Neural progenitor cell (in vitro differentiated cells): ENCODE measurements at regions not wholly inside any gene's neighbourhood (a gene's known extent, or its start where the extent isn't known, plus 50 kb on each side); places are given as distances from the start of the nearest gene placed in this dataset.

Source experiments
- DNase-seq: peaks from one replicate; pipeline ENCODE4 v3.0.0-alpha.2; 2016; ENCODE audit warnings: low spot score
- H2AFZ ChIP-seq: fragments of 200-600 bp; sonication (generic); replicated peaks from 2 replicates; pipeline ENCODE4 v1.6.1; 2016; ENCODE audit warnings: antibody characterized with exemption
- H3F3A ChIP-seq: fragments of 200-600 bp; sonication (generic); 2 replicates; pipeline ENCODE4 v1.6.1; 2016; ENCODE audit warnings: antibody characterized with exemption, low read depth
- H3K27ac ChIP-seq: fragments of 200-600 bp; sonication (generic); 2 replicates; pipeline ENCODE4 v1.5.1; 2016; ENCODE audit warnings: mild to moderate bottlenecking
- H3K27me3 ChIP-seq: fragments of 200-600 bp; sonication (generic); 2 replicates; pipeline ENCODE4 v1.6.1; 2016; ENCODE audit warnings: mild to moderate bottlenecking, moderate library complexity
- H3K36me3 ChIP-seq: fragments of 200-600 bp; sonication (generic); 2 replicates; pipeline ENCODE4 v1.5.1; 2016
- H3K4me1 ChIP-seq: fragments of 200-600 bp; sonication (generic); 2 replicates; pipeline ENCODE4 v1.6.1; 2016; ENCODE audit warnings: mixed run types
- H3K4me2 ChIP-seq: fragments of 200-600 bp; sonication (generic); 2 replicates; pipeline ENCODE4 v1.6.1; 2016
- H3K4me3 ChIP-seq: fragments of 200-600 bp; sonication (generic); 2 replicates; pipeline ENCODE4 v1.5.1; 2016
- H3K79me2 ChIP-seq: fragments of 200-600 bp; sonication (generic); 2 replicates; pipeline ENCODE4 v1.6.1; 2016; ENCODE audit warnings: low read depth
- H3K9ac ChIP-seq: fragments of 200-600 bp; sonication (generic); 2 replicates; pipeline ENCODE4 v1.6.1; 2016
- H3K9me3 ChIP-seq: fragments of 200-600 bp; sonication (generic); 2 replicates; pipeline ENCODE4 v1.5.1; 2016; ENCODE audit warnings: low read depth
- H4K20me1 ChIP-seq: fragments of 200-600 bp; sonication (generic); 2 replicates; pipeline ENCODE4 v1.6.1; 2016; ENCODE audit warnings: low read depth
- H3K27ac Mint-ChIP-seq: 3 replicates; pipeline ENCODE4 v1.8.0; 2021; ENCODE audit warnings: mixed read lengths
- H3K27me3 Mint-ChIP-seq: 2 replicates; pipeline ENCODE4 v1.8.0; 2022; ENCODE audit warnings: low read depth, mild to moderate bottlenecking, inconsistent platforms, moderate library complexity, mixed read lengths; ENCODE audit not compliant: insufficient read depth
- H3K36me3 Mint-ChIP-seq: 3 replicates; pipeline ENCODE4 v1.8.0; 2021; ENCODE audit warnings: mixed read lengths
- H3K4me1 Mint-ChIP-seq: 3 replicates; pipeline ENCODE4 v1.8.0; 2021; ENCODE audit warnings: mixed read lengths
- H3K4me3 Mint-ChIP-seq: 3 replicates; pipeline ENCODE4 v1.8.0; 2021; ENCODE audit warnings: mild to moderate bottlenecking, moderate library complexity, mixed read lengths
- H3K9me3 Mint-ChIP-seq: 3 replicates; pipeline ENCODE4 v1.8.0; 2020; ENCODE audit warnings: mixed read lengths
- CTCF ChIP-seq: fragments of 200-600 bp; sonication (generic); IDR thresholded peaks from 2 replicates; pipeline ENCODE4 v1.5.1; 2017; ENCODE audit warnings: antibody characterized with exemption, mild to moderate bottlenecking
- EZH2 ChIP-seq: fragments of 200-600 bp; sonication (generic); IDR thresholded peaks from 2 replicates; pipeline ENCODE4 v1.6.1; 2017; ENCODE audit warnings: antibody characterized with exemption, mild to moderate bottlenecking, moderate library complexity
- EZH2phosphoT487 ChIP-seq: fragments of 200-600 bp; sonication (generic); IDR thresholded peaks from 2 replicates; pipeline ENCODE4 v1.6.1; 2017; ENCODE audit warnings: antibody characterized with exemption

GRCh38 chr16:5639531-5639930 lies 541.9 kb upstream of the EEF2KMT start:
- Mint-ChIP-seq H3K4me3 (no peak overlapping the region), H3K27me3 (peaks cover 14% of the 10 kb centered on the region), H3K36me3 (no peaks in the 10 kb centered on the region), H3K9me3 (no peaks in the 10 kb centered on the region), H3K27ac (no peak overlapping the region), H3K4me1 (peaks cover 19% of the 10 kb centered on the region)
- H3K27me3 ChIP-seq = no peaks in the 10 kb centered on the region
- peaks cover 20% of the 10 kb centered on the region for H3F3A ChIP-seq
- no peaks in the 10 kb centered on the region for H3K9me3 ChIP-seq
- TF ChIP-seq CTCF (no peak), EZH2phosphoT487 (no peak), EZH2 (no peak)
- no peak overlapping the region for H3K4me3 ChIP-seq
- H3K27ac ChIP-seq = no peak overlapping the region
- H4K20me1 ChIP-seq = no peaks in the 10 kb centered on the region
- DNase-seq = no peak
- H3K36me3 ChIP-seq = no peaks in the 10 kb centered on the region
- no peak overlapping the region for H3K4me2 ChIP-seq
- no peaks in the 10 kb centered on the region for H3K79me2 ChIP-seq
- H3K9ac ChIP-seq = no peak overlapping the region
- peaks cover 19% of the 10 kb centered on the region for H3K4me1 ChIP-seq
- H2AFZ ChIP-seq = no peak overlapping the region

- TF ChIP-seq EZH2 (no peak), CTCF (no peak), EZH2phosphoT487 (no peak)
- H3F3A ChIP-seq = peaks cover under 1% of the 10 kb centered on the region
- H3K4me3 Mint-ChIP-seq = no peak overlapping the region
- H2AFZ ChIP-seq = no peak overlapping the region
- no peaks in the 10 kb centered on the region for H3K27me3 ChIP-seq
- no peak overlapping the region for H3K27ac ChIP-seq
- no peaks in the 10 kb centered on the region for H4K20me1 ChIP-seq
- H3K27ac Mint-ChIP-seq = no peak overlapping the region
- H3K9me3 ChIP-seq = no peaks in the 10 kb centered on the region
- no peaks in the 10 kb centered on the region for H3K79me2 ChIP-seq
- peaks cover 4% of the 10 kb centered on the region for H3K4me1 Mint-ChIP-seq
- H3K27me3 Mint-ChIP-seq = peaks cover 10% of the 10 kb centered on the region
- H3K9ac ChIP-seq = no peak overlapping the region
- DNase-seq = no peak
- no peak overlapping the region for H3K4me3 ChIP-seq
- no peak overlapping the region for H3K4me2 ChIP-seq
- peaks cover 4% of the 10 kb centered on the region for H3K4me1 ChIP-seq
- H3K36me3 ChIP-seq = no peaks in the 10 kb centered on the region
- no peaks in the 10 kb centered on the region for H3K36me3 Mint-ChIP-seq
- H3K9me3 Mint-ChIP-seq = no peaks in the 10 kb centered on the region
These were observed 537.7 kb upstream of the EEF2KMT start for GRCh38 chr16:5635331-5635730.

- no peaks in the 10 kb centered on the region for H3K9me3 Mint-ChIP-seq
- Histone ChIP-seq H3K4me3 (no peak overlapping the region), H3K9me3 (no peaks in the 10 kb centered on the region), H3K4me1 (peaks cover 4% of the 10 kb centered on the region), H3K27me3 (no peaks in the 10 kb centered on the region), H3K79me2 (no peaks in the 10 kb centered on the region), H3K4me2 (no peak overlapping the region), H3K27ac (no peak overlapping the region), H4K20me1 (no peaks in the 10 kb centered on the region), H2AFZ (no peak overlapping the region), H3K36me3 (no peaks in the 10 kb centered on the region), H3F3A (no peaks in the 10 kb centered on the region), H3K9ac (no peak overlapping the region)
- no peaks in the 10 kb centered on the region for H3K36me3 Mint-ChIP-seq
- peaks cover 10% of the 10 kb centered on the region for H3K27me3 Mint-ChIP-seq
- no peak overlapping the region for H3K27ac Mint-ChIP-seq
- H3K4me1 Mint-ChIP-seq = peaks cover 4% of the 10 kb centered on the region
- no peak overlapping the region for H3K4me3 Mint-ChIP-seq
- no peak for DNase-seq
- TF ChIP-seq EZH2 (no peak), EZH2phosphoT487 (no peak), CTCF (no peak)
These were observed 537.1 kb upstream of the EEF2KMT start for GRCh38 chr16:5634666-5635180.
